ENCODE measurements at regions not wholly inside any gene's neighbourhood (a gene's known extent, or its start where the extent isn't known, plus 50 kb on each side); places are given as distances from the start of the nearest gene placed in this dataset.

DNA sequence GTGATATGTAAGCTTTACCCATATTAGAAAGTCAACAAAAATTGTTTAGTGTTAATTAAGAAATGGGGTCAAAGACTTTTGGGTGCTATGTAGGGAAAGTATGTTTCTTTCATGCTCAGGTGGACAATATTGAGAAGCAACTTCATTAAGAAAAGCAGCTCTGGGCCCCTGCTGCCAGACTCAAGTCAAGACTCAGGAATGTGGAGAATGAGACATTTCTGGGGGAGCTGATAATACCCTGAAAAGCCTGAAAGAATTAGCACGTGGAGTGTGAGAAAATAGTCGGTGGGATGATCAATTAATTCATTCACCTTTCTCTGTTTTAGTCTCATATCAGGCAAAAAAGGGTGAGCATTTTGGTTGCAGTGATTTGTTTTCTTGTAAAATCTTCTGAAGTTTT is 175.1 kb upstream of the IMPG1 start:
- Histone ChIP-seq H3F3A (ENCODE audit: control insufficient read depth, insufficient read depth) (no peaks in the 10 kb centered on the region), H3K4me2 (ENCODE audit: low read length) (no peak overlapping the region), H4K20me1 (ENCODE audit: control insufficient read depth, insufficient read depth, low read depth, low read length) (no peaks in the 10 kb centered on the region), H3K4me1 (ENCODE audit: control insufficient read depth, low read length) (no peaks in the 10 kb centered on the region), H3K36me3 (ENCODE audit: control insufficient read depth, low read length) (no peaks in the 10 kb centered on the region), H3K9me2 (replicated peaks; ENCODE audit: control insufficient read depth, low read length) (no peaks in the 10 kb centered on the region), H3K4me3 (ENCODE audit: low read length) (no peak overlapping the region), H3K9me3 (ENCODE audit: control insufficient read depth, insufficient read depth, low read length) (no peaks in the 10 kb centered on the region), H3K27ac (ENCODE audit: low read depth, low read length) (no peak overlapping the region), H3K27me3 (ENCODE audit: control insufficient read depth, low read length) (no peaks in the 10 kb centered on the region), H3K79me2 (ENCODE audit: control insufficient read depth, low read length) (no peaks in the 10 kb centered on the region)
- TF ChIP-seq, protein P1, sequence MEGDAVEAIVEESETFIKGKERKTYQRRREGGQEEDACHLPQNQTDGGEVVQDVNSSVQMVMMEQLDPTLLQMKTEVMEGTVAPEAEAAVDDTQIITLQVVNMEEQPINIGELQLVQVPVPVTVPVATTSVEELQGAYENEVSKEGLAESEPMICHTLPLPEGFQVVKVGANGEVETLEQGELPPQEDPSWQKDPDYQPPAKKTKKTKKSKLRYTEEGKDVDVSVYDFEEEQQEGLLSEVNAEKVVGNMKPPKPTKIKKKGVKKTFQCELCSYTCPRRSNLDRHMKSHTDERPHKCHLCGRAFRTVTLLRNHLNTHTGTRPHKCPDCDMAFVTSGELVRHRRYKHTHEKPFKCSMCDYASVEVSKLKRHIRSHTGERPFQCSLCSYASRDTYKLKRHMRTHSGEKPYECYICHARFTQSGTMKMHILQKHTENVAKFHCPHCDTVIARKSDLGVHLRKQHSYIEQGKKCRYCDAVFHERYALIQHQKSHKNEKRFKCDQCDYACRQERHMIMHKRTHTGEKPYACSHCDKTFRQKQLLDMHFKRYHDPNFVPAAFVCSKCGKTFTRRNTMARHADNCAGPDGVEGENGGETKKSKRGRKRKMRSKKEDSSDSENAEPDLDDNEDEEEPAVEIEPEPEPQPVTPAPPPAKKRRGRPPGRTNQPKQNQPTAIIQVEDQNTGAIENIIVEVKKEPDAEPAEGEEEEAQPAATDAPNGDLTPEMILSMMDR (IDR thresholded peaks at IDR 0.05; ENCODE audit: low read depth, low read length, poor library complexity, severe bottlenecking) = no peak
- no peak for TF ChIP-seq EZH2phosphoT487 (IDR thresholded peaks at IDR 0.05; ENCODE audit: borderline replicate concordance, low read length)

DNA sequence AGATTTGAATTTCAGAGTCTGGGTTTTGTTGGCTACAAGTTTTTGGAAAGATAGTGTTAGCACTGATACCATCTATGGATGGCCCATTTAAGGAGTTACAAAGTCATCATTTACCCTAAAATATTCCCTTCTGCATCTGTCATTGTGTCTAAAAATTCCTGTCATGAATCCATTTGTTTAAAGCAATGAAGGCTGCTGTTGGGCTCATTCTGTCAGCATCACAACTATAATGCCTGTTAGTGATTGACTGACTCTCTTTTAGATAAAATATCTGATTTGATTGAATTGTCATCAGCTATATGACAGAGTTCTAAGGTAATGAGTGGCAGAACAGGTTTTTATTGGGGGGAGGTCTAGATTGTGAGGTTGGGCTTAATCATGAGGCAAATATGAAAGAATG is 167.6 kb upstream of the IMPG1 start:
- Histone ChIP-seq H3F3A (ENCODE audit: control insufficient read depth, insufficient read depth) (no peaks in the 10 kb centered on the region), H3K79me2 (ENCODE audit: control insufficient read depth, low read length) (no peaks in the 10 kb centered on the region), H4K20me1 (ENCODE audit: control insufficient read depth, insufficient read depth, low read depth, low read length) (no peaks in the 10 kb centered on the region), H3K27me3 (ENCODE audit: control insufficient read depth, low read length) (no peaks in the 10 kb centered on the region), H3K4me2 (ENCODE audit: low read length) (no peak overlapping the region), H3K4me1 (ENCODE audit: control insufficient read depth, low read length) (no peaks in the 10 kb centered on the region), H3K4me3 (ENCODE audit: low read length) (no peak overlapping the region), H3K9me3 (ENCODE audit: control insufficient read depth, insufficient read depth, low read length) (no peaks in the 10 kb centered on the region), H3K36me3 (ENCODE audit: control insufficient read depth, low read length) (no peaks in the 10 kb centered on the region), H3K9me2 (replicated peaks; ENCODE audit: control insufficient read depth, low read length) (no peaks in the 10 kb centered on the region), H3K27ac (ENCODE audit: low read depth, low read length) (no peak overlapping the region)
- no peak for TF ChIP-seq EZH2phosphoT487 (IDR thresholded peaks at IDR 0.05; ENCODE audit: borderline replicate concordance, low read length)
- TF ChIP-seq, protein P1 (IDR thresholded peaks at IDR 0.05; ENCODE audit: low read depth, low read length, poor library complexity, severe bottlenecking) = no peak

DNA sequence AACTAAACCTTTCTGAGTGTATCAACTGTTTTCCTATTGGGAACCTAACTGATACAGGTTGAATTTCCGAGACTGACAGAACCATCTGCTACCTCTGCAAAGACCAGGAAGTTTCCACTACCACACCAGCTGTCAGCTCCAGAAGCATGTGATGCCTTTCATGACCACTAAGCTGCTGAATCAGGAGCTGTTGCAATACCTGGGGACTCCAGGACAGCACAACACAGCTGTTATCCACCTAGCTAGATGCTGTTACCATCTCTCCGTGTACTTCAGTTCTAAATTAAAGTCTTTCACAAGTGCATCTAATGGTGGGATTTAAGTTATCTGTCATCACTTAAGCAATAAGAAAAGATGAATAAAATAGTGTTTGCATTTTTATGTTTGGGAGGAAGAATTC is 158.2 kb upstream of the IMPG1 start:
- Histone ChIP-seq H3K4me1 (ENCODE audit: control insufficient read depth, low read length) (no peaks in the 10 kb centered on the region), H3K9me3 (ENCODE audit: control insufficient read depth, insufficient read depth, low read length) (no peaks in the 10 kb centered on the region), H3F3A (ENCODE audit: control insufficient read depth, insufficient read depth) (no peaks in the 10 kb centered on the region), H3K9me2 (replicated peaks; ENCODE audit: control insufficient read depth, low read length) (no peaks in the 10 kb centered on the region), H3K4me2 (ENCODE audit: low read length) (no peak overlapping the region), H4K20me1 (ENCODE audit: control insufficient read depth, insufficient read depth, low read depth, low read length) (no peaks in the 10 kb centered on the region), H3K36me3 (ENCODE audit: control insufficient read depth, low read length) (no peaks in the 10 kb centered on the region), H3K79me2 (ENCODE audit: control insufficient read depth, low read length) (no peaks in the 10 kb centered on the region), H3K4me3 (ENCODE audit: low read length) (no peak overlapping the region), H3K27ac (ENCODE audit: low read depth, low read length) (no peak overlapping the region), H3K27me3 (ENCODE audit: control insufficient read depth, low read length) (no peaks in the 10 kb centered on the region)
- no peak for TF ChIP-seq EZH2phosphoT487 (IDR thresholded peaks at IDR 0.05; ENCODE audit: borderline replicate concordance, low read length)
- TF ChIP-seq, protein P1 (IDR thresholded peaks at IDR 0.05; ENCODE audit: low read depth, low read length, poor library complexity, severe bottlenecking) = no peak

DNA sequence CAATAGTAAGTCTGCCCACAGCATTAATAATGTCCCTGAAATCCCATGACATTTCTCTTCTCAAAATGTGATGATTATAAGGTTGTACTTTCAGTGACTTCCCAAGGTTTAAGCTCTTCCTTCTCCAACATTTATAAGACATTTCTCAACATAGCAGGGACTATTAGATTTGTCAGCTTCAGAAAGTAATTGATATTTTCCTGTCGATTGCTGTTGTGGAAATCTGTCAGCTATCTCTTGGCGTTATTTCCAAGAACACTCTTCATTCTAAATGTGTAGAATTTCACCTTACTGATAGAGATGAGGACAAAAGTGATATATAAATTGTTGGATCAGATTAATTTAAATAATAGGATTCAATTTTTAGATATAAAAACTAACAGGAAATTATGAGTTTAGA is 149.7 kb upstream of the IMPG1 start:
- H3F3A ChIP-seq (ENCODE audit: control insufficient read depth, insufficient read depth) = no peaks in the 10 kb centered on the region
- H3K4me3 ChIP-seq (ENCODE audit: low read length) = no peak overlapping the region
- no peaks in the 10 kb centered on the region for H3K27me3 ChIP-seq (ENCODE audit: control insufficient read depth, low read length)
- no peaks in the 10 kb centered on the region for H3K36me3 ChIP-seq (ENCODE audit: control insufficient read depth, low read length)
- no peak overlapping the region for H3K4me2 ChIP-seq (ENCODE audit: low read length)
- H3K9me3 ChIP-seq (ENCODE audit: control insufficient read depth, insufficient read depth, low read length) = no peaks in the 10 kb centered on the region
- H3K4me1 ChIP-seq (ENCODE audit: control insufficient read depth, low read length) = no peaks in the 10 kb centered on the region
- H3K27ac ChIP-seq (ENCODE audit: low read depth, low read length) = no peak overlapping the region
- no peaks in the 10 kb centered on the region for H3K9me2 ChIP-seq (replicated peaks; ENCODE audit: control insufficient read depth, low read length)
- no peak for TF ChIP-seq EZH2phosphoT487 (IDR thresholded peaks at IDR 0.05; ENCODE audit: borderline replicate concordance, low read length)
- TF ChIP-seq, protein P1 (IDR thresholded peaks at IDR 0.05; ENCODE audit: low read depth, low read length, poor library complexity, severe bottlenecking) = no peak
- no peaks in the 10 kb centered on the region for H4K20me1 ChIP-seq (ENCODE audit: control insufficient read depth, insufficient read depth, low read depth, low read length)
- no peaks in the 10 kb centered on the region for H3K79me2 ChIP-seq (ENCODE audit: control insufficient read depth, low read length)

All from DOHH2 (cell line).